GM20000 (cell line): ENCODE measurements at regions not wholly inside any gene's neighbourhood (a gene's known extent, or its start where the extent isn't known, plus 50 kb on each side); places are given as distances from the start of the nearest gene placed in this dataset.

Experiments used
- DNase-seq: peaks from one replicate; pipeline ENCODE4 v3.0.0; 2012; ENCODE audit warnings: low spot score
- CTCF ChIP-seq: IDR thresholded peaks from 2 replicates; pipeline ENCODE4 v1.5.1; 2012; ENCODE audit warnings: mild to moderate bottlenecking, control low read depth; ENCODE audit errors: extremely low read depth, missing control alignments

DNA sequence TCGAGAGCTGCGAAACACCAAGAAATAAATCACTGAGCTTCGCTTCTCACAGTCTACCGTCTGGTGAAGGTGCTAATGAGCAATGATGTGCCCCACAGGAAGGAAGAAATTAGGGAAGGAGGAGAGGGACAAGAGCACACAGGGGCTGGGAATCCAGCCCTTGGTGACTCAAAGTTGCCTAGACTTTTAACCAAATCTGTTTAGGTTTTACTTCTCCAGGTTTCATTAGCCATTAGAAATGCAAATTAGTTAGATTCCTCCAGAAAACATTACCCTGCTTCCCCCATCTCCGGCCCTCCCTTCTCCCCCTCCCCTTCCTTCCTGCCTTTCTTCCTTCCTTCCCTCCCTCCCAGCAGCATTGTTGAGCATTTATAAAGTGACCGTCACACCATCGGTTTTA lies 59.3 kb upstream of the UBE2E1 start:
- DNase-seq = no peak
- TF ChIP-seq CTCF = no peak

DNA sequence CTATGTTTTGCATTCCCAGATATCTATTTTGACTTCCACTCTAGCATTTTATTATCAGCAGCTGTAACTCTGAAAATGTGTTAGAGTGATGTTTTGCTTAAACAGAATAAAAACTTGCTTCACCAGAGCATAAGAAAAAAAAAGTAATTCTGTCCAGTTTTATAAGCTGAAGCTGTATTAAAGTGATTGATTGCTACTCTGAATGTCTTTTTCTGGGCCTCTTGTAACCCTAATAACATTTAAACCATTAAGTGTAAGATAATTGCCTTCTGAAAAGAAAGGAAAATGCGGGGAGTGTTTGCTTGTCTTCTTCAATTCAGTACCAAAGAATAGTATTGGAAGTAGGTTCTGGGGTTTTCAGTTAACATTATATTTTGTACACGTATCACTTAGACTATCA lies 57.9 kb upstream of the UBE2E1 start:
- no peak for DNase-seq

GRCh38 chr3:23748398-23749110 lies 57.2 kb upstream of the UBE2E1 start:
- DNase-seq = no peak
- no peak for TF ChIP-seq CTCF

More for the DNA sequence above, 57.9 kb upstream of the UBE2E1 start:
- TF ChIP-seq CTCF = no peak

DNA sequence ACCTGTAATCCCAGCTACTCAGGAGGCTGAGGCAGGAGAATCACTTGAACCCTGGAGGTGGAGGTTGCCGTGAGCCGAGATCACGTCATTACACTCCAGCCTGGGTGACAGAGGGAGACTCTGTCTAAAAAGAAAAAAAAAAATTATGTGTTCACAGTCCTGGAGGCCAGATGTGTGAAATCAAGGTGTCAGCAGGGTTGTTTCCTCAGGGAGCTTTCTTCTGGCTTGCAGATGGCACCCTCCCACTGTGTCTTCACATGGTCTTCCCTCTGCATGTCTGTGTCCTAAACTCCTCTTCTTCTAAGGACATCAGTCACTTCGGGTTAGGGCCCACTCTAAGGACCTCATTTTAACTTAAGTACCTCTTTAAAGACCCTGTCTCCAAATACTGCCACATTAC lies 56.1 kb upstream of the UBE2E1 start:
- TF ChIP-seq CTCF = no peak

GRCh38 chr3:23750573-23751210 lies 55.1 kb upstream of the UBE2E1 start:
- no peak for DNase-seq

More for the DNA sequence above, 56.1 kb upstream of the UBE2E1 start:
- no peak for DNase-seq

GRCh38 chr3:23751212-23751723 lies 54.5 kb upstream of the UBE2E1 start:
- DNase-seq = no peak
- TF ChIP-seq CTCF = no peak

More at GRCh38 chr3:23750573-23751210, 55.1 kb upstream of the UBE2E1 start:
- TF ChIP-seq CTCF = no peak

DNA sequence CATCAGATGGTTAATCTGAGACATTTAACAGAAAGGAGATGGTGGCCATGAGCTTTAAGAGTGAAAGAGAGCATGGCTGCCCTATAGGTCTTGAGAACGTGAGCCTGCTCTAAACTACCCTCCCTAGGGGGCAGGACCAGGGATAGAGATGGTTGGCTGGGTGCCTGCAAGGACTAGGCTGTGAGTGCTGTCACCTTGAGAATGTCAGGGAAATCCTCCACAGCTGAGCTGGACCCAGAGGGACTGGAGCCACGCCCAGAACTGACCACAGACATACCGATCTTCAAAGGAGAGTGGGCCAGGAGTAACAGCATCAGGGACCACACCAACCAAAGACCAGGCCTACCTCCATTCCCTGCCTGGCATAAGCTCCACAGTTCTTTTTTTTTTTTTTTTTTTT lies 53.6 kb upstream of the UBE2E1 start:
- DNase-seq = no peak
- no peak for TF ChIP-seq CTCF
